GM10248 (cell line): ENCODE measurements at regions not wholly inside any gene's neighbourhood (a gene's known extent, or its start where the extent isn't known, plus 50 kb on each side); places are given as distances from the start of the nearest gene placed in this dataset.

ENCODE experiments used
- CTCF ChIA-PET: fragments of 300-600 bp; sonication (Branson Sonifier 250); formaldehyde crosslinking; extraction: SDS; loops from one replicate; lab custom pipeline; 2021; ENCODE audit warnings: antibody characterized with exemption; lab: Yijun Ruan, JAX
- POLR2A ChIA-PET: fragments of 350-650 bp; sonication (Branson Sonifier 250); formaldehyde crosslinking; extraction: SDS; loops from one replicate; lab custom pipeline; 2020; ENCODE audit warnings: antibody characterized with exemption; lab: Yijun Ruan, JAX
- DNase-seq: peaks from one replicate; pipeline ENCODE4 v3.0.0; 2012; ENCODE audit errors: extremely low spot score
- CTCF ChIP-seq: IDR thresholded peaks from 2 replicates; pipeline ENCODE4 v1.5.1; 2012; ENCODE audit warnings: mild to moderate bottlenecking, low read depth; ENCODE audit errors: extremely low read depth, missing control alignments, control extremely low read depth

DNA sequence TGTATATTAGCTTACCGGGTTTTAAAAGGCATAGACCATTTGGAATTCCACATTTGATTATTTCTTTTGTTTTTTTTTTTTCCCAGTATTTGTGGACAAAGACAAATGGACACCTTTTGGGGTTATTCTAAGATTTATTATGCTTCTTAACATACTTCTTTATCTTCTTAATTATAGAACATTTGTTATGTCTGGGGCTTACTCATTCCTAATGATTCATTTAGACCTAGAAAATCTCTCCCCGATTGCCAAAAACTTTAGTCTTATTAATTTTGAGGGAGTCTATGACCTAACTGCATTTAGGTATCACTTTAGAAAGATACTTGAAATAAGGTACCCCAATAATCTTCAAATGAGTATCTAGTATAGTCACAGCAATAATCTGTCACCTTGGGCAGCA lies 170.7 kb upstream of the PREP start:
- ChIA-PET POLR2A (no interaction called here), CTCF (interaction anchor here (1.3 to 1.4 kb wide), 2 partner anchors 73 to 79 kb away, joined by 3 read pairs; no protein-coding TSS in a partner anchor)
- no peak for DNase-seq
- no peak for TF ChIP-seq CTCF

DNA sequence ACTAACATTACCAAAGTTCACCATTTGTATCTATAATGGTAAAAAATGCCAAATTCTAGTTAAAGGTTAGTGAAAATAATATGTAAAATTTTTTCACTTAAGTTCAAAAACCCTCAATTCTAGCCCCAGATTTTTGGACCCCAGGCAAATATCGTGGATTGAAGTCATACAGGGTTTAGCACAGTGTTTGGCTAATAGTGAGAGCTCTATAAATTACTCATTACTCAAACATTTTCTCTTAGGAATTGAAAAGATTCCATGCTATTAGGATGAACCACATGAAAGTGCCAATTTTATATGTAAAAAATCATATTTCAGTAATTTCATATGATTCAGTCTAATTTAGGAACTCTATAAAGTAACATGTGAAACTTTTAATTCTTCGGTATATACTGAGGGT lies 170.3 kb upstream of the PREP start:
- no peak for DNase-seq
- CTCF ChIA-PET = interaction anchor here (0.9 to 4.0 kb wide), 5 partner anchors 9 to 89 kb away, joined by 3 to 24 read pairs (median 3); no protein-coding TSS in a partner anchor

GRCh38 chr6:105570416-105570815 lies 167.5 kb upstream of the PREP start:
- CTCF ChIA-PET = interaction anchor here (0.7 to 4.0 kb wide), 5 partner anchors 11 to 81 kb away, joined by 3 to 24 read pairs (median 5); no protein-coding TSS in a partner anchor
- TF ChIP-seq CTCF = no peak
- POLR2A ChIA-PET = no interaction called here
- no peak for DNase-seq

More for the DNA sequence above, 170.3 kb upstream of the PREP start:
- TF ChIP-seq CTCF = no peak
- POLR2A ChIA-PET = no interaction called here

DNA sequence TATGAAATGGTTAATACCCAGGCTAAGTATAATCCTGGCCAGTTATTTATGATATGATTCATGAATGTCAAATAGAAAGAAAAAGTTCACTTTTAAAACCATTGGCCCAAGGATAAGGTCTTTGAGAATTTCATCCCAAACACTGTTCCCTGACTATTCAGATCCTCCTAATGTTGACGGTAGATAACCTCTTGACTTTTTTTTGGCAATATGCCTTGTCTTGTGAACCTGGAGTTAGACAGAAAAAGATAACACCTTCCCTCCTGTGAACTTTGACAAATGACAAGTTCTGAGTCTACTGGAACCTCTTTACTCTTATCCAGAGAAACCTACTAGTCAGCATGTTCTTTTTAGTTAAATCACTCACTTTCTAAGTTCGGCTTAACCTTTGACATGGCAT lies 166.8 kb upstream of the PREP start:
- POLR2A ChIA-PET = no interaction called here
- TF ChIP-seq CTCF = no peak
- CTCF ChIA-PET = interaction anchor here (0.7 to 4.0 kb wide), 5 partner anchors 10 to 81 kb away, joined by 3 to 24 read pairs (median 5); no protein-coding TSS in a partner anchor
- DNase-seq = no peak

GRCh38 chr6:105568751-105569150 lies 165.9 kb upstream of the PREP start:
- ChIA-PET CTCF (interaction anchor here (1.4 kb wide), 1 partner anchor 23 kb away, joined by 5 read pairs; no protein-coding TSS in a partner anchor), POLR2A (no interaction called here)

DNA sequence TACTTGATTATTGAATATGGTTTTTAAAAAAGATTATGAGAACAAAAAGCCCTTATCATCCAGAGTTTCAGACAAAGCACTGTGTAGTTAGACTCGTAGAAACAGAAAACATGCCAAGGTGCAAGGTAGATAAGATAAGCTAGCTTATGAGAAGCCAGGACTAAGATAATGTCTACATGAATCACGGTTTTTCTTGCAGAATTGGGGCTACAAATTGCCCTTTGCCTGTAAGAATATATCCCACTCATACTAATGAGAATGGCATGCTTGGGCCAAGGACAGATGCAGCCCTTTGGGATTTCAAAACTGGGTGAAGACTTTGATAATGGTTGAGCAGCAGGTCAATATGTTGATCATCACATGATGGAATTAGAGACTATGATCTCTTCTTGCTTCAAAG lies 165.3 kb upstream of the PREP start:
- CTCF ChIA-PET = no interaction called here
- TF ChIP-seq CTCF = no peak
- DNase-seq = no peak
- POLR2A ChIA-PET = no interaction called here

More at GRCh38 chr6:105568751-105569150, 165.9 kb upstream of the PREP start:
- no peak for TF ChIP-seq CTCF
- no peak for DNase-seq

GRCh38 chr6:105567140-105567539 lies 164.3 kb upstream of the PREP start:
- TF ChIP-seq CTCF = no peak
- no peak for DNase-seq
- ChIA-PET CTCF (interaction anchor here (1.1 kb wide), 1 partner anchor 17 kb away, joined by 3 read pairs; no protein-coding TSS in a partner anchor), POLR2A (no interaction called here)
